GM12872 (cell line): ENCODE measurements at regions not wholly inside any gene's neighbourhood (a gene's known extent, or its start where the extent isn't known, plus 50 kb on each side); places are given as distances from the start of the nearest gene placed in this dataset.

Experiments
- CTCF ChIP-seq: IDR thresholded peaks from 3 replicates; pipeline ENCODE4 v1.5.1; 2011; ENCODE audit warnings: low read depth, mild to moderate bottlenecking, low read length, moderate library complexity; ENCODE audit not compliant: insufficient read depth

DNA sequence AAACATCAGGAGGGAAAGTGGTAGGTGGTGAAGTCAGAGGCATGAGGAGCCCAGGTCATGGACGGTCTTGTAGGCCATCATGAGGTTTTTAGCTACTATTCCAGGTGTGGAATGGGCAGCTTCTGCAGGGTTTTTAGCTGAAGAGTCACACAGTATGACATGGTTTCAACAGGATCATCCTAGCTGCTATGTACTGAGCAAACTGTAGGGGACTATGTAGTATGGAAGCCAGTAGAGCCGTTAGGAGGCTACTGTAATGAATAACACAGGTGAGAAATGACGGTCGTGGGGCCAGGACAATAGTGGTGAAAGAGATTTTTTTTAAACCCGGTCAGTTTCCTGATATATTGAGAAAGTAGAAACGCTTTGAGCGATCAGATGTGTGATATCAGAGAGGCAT, 167.6 kb upstream of the FN1 start:
- TF ChIP-seq CTCF = no peak

- no peak for TF ChIP-seq CTCF
These were observed 167.1 kb upstream of the FN1 start for GRCh38 chr2:215602997-215603396.

GRCh38 chr2:215601990-215602721, 166.3 kb upstream of the FN1 start:
- no peak for TF ChIP-seq CTCF

GRCh38 chr2:215601526-215601925, 165.7 kb upstream of the FN1 start:
- no peak for TF ChIP-seq CTCF

GRCh38 chr2:215598376-215598975, 162.6 kb upstream of the FN1 start:
- no peak for TF ChIP-seq CTCF

DNA sequence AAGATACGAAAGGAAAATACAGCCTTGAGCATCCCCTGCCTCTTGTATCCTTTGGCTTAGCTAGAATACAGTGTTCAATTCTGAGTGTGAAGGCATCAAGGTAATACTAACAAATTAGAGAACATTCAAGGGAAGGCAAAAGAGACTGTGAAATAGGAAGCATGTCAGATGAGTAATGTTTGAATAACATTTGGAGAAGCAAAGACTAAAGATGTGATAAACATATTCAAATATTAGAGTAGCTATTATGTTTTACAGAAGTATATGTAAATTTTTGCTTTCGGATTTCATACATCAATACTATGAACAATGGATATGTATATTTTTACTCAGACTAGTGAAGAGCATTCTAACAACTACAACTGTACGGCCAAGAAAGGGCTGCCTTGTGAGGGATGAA, 161.7 kb upstream of the FN1 start:
- TF ChIP-seq CTCF = no peak

DNA sequence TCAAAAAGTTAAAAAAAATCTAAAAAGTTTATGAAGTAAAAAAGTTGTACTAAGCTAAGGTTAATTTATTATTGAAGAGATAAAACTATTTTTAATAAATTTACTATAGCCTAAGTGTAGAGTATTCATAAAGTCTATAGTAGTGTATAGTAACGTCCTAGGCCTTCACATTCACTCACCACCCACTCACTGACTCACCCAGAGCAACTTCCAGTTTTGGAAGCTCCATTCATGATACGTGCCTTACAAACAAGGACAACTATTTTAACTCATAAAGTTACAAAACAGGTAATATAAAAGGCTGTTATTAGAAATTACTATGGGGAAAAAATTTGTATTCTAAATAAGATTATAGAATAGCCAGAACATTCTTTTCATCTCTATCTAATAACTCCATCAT, 158.9 kb upstream of the FN1 start:
- TF ChIP-seq CTCF = no peak
